CD14-positive monocyte (primary cell): ENCODE measurements at regions not wholly inside any gene's neighbourhood (a gene's known extent, or its start where the extent isn't known, plus 50 kb on each side); places are given as distances from the start of the nearest gene placed in this dataset.

Experiments
- DNase-seq, 3 donors: peaks; one replicate each; pipeline ENCODE4 v3.0.0-alpha.2; 2011 to 2022
- H2AFZ ChIP-seq: 2 replicates; pipeline ENCODE4 v1.6.0; 2012; ENCODE audit warnings: mild to moderate bottlenecking, low read depth, low read length, inconsistent platforms; ENCODE audit not compliant: insufficient read depth, poor library complexity, severe bottlenecking
- H3K27ac ChIP-seq, 2 donors: 1 replicate in 1 of 2; 2 replicates in 1 of 2; pipeline ENCODE4 v1.5.1; 2012 to 2013; ENCODE audit warnings: low read length in 2 of 2, control low read depth in 1 of 2, inconsistent platforms in 1 of 2, low read depth in 1 of 2, mild to moderate bottlenecking in 1 of 2
- H3K27me3 ChIP-seq, 2 donors: one replicate each; pipeline versions ENCODE4 v1.6.0 to v1.6.1; 2011 to 2013; ENCODE audit warnings: low read length in 2 of 2; ENCODE audit not compliant: control insufficient read depth in 2 of 2, insufficient read depth in 2 of 2
- H3K36me3 ChIP-seq, 2 donors: replicated peaks in 1 of 2; 1 replicate in 1 of 2; 2 replicates in 1 of 2; pipeline versions ENCODE4 v1.5.1 to v1.6.1; 2012 to 2013; ENCODE audit warnings: low read length in 2 of 2, control low read depth in 1 of 2, inconsistent platforms in 1 of 2, mild to moderate bottlenecking in 1 of 2; ENCODE audit not compliant: insufficient read depth in 2 of 2, control insufficient read depth in 1 of 2
- H3K4me1 ChIP-seq, 2 donors: 1 replicate in 1 of 2; 2 replicates in 1 of 2; pipeline versions ENCODE4 v1.5.1 to v1.6.1; 2012 to 2013; ENCODE audit warnings: low read length in 2 of 2, control low read depth in 1 of 2, inconsistent platforms in 1 of 2, mild to moderate bottlenecking in 1 of 2, moderate library complexity in 1 of 2; ENCODE audit not compliant: insufficient read depth in 2 of 2, control insufficient read depth in 1 of 2
- H3K4me2 ChIP-seq: replicated peaks from 2 replicates; pipeline ENCODE3; 2012; ENCODE audit warnings: low read length, moderate library complexity, mild to moderate bottlenecking; ENCODE audit not compliant: poor library complexity, severe bottlenecking; ENCODE audit errors: extremely low read depth
- H3K4me3 ChIP-seq, 3 experiments: fragments of 200-600 bp in 1 of 3; sonication (generic) in 1 of 3; replicated peaks in 1 of 3; 1 replicate in 2 of 3; 2 replicates in 1 of 3; pipeline ENCODE4 v1.5.1; 2011 to 2013; ENCODE audit warnings: low read length in 3 of 3, mild to moderate bottlenecking in 3 of 3, control low read depth in 2 of 3, low read depth in 2 of 3, inconsistent platforms in 1 of 3, moderate library complexity in 1 of 3
- H3K79me2 ChIP-seq: 2 replicates; pipeline ENCODE4 v1.6.0; 2012; ENCODE audit warnings: mild to moderate bottlenecking, control low read depth, inconsistent platforms, low read length, moderate library complexity; ENCODE audit not compliant: insufficient read depth
- H3K9ac ChIP-seq: 2 replicates; pipeline ENCODE4 v1.6.0; 2017; ENCODE audit warnings: low read length, mild to moderate bottlenecking; ENCODE audit not compliant: insufficient read depth, poor library complexity, severe bottlenecking
- H3K9me3 ChIP-seq, 2 donors: replicated peaks in 1 of 2; 1 replicate in 1 of 2; 2 replicates in 1 of 2; pipeline versions ENCODE4 v1.5.1 to v1.6.1; 2012 to 2013; ENCODE audit warnings: low read length in 2 of 2, control low read depth in 1 of 2; ENCODE audit not compliant: control insufficient read depth in 1 of 2, insufficient read depth in 1 of 2
- H4K20me1 ChIP-seq: 2 replicates; pipeline ENCODE4 v1.6.0; 2012; ENCODE audit warnings: mild to moderate bottlenecking, low read length, control low read depth, moderate library complexity; ENCODE audit not compliant: insufficient read depth
- H3K27ac Mint-ChIP-seq, 7 donors: one replicate each; pipeline ENCODE4 v1.8.0; 2020; ENCODE audit warnings: mild to moderate bottlenecking in 7 of 7, mixed read lengths in 7 of 7, moderate library complexity in 6 of 7, inconsistent platforms in 2 of 7
- H3K27me3 Mint-ChIP-seq, 3 donors: one replicate each; pipeline ENCODE4 v1.8.0; 2021 to 2022; ENCODE audit warnings: low read depth in 3 of 3, mild to moderate bottlenecking in 3 of 3, mixed read lengths in 3 of 3, moderate library complexity in 3 of 3, inconsistent platforms in 1 of 3
- H3K36me3 Mint-ChIP-seq, 2 donors: one replicate each; pipeline ENCODE4 v1.8.0; 2020; ENCODE audit warnings: mixed read lengths in 2 of 2, inconsistent platforms in 1 of 2, mild to moderate bottlenecking in 1 of 2
- H3K4me1 Mint-ChIP-seq: one replicate; pipeline ENCODE4 v1.8.0; 2020; ENCODE audit warnings: mild to moderate bottlenecking, mixed read lengths
- H3K4me3 Mint-ChIP-seq, 2 donors: one replicate each; pipeline ENCODE4 v1.8.0; 2020; ENCODE audit warnings: mild to moderate bottlenecking in 2 of 2, mixed read lengths in 2 of 2, moderate library complexity in 1 of 2
- H3K9me3 Mint-ChIP-seq, 7 donors: one replicate each; pipeline ENCODE4 v1.8.0; 2020 to 2022; ENCODE audit warnings: mixed read lengths in 7 of 7, mild to moderate bottlenecking in 6 of 7, moderate library complexity in 6 of 7, inconsistent platforms in 2 of 7
- WGBS: methylation state at CpG from one replicate; pipeline ENCODE4 v1.1.5; 2013; ENCODE audit warnings: missing lambda C conversion rate; ENCODE audit not compliant: insufficient coverage; 5-methylcytosine and 5-hydroxymethylcytosine counted together
- intact Hi-C, 2 donors: fragments of 100-400 bp; cut with micrococcal nuclease; formaldehyde crosslinking; loops; one replicate each; pipeline versions ENCODE4 v1.15.0 to v1.15.1; 2023
- TF ChIP-seq, protein P1 (sequence below): fragments of 200-600 bp; IDR thresholded peaks from one replicate; pipeline ENCODE4 v1.8.0; 2022; ENCODE audit warnings: antibody characterized with exemption, mild to moderate bottlenecking

DNA sequence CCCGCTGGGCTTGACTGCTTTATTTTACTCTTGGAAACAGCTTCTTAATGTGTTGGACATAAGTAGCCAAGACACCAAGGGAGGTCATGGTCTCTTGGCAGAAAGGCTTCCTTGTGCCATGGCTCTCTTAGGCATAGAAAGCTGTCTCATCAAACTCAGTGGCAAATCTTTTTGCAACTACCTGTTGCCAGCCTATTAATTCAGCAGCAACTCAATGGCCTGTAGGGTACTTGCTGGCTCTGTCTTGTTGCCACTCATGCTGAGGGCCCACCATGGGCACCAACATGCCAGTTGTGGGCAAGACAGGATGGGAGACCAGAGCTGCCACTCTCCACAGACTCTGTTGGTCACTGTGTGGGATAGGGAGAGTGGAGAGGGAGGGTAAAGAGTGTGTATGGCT is 1209.4 kb downstream of the UQCRFS1 start:
- WGBS: 100% methylated on average over 1 of the region's 1 CpG
- Histone ChIP-seq H4K20me1 (no peaks in the 10 kb centered on the region), H3K27ac (no peak overlapping the region), H3K4me1 (no peaks in the 10 kb centered on the region), H3K27me3 (no peaks in the 10 kb centered on the region), H3K9me3 (peaks cover 26 to 34% of the 10 kb centered on the region in 2 donors), H3K9ac (no peak overlapping the region), H3K4me2 (no peak overlapping the region), H3K4me3 (no peak overlapping the region), H2AFZ (no peak overlapping the region), H3K79me2 (no peaks in the 10 kb centered on the region), H3K36me3 (no peaks in the 10 kb centered on the region)
- Mint-ChIP-seq H3K27me3 (peaks cover 0 to 1% (median 0%) of the 10 kb centered on the region in 3 donors), H3K9me3 (peaks cover 13 to 29% (median 23%) of the 10 kb centered on the region in 7 donors), H3K4me1 (no peaks in the 10 kb centered on the region), H3K27ac (no peak overlapping the region), H3K36me3 (no peaks in the 10 kb centered on the region), H3K4me3 (no peak overlapping the region)
- DNase-seq: no peak
- intact Hi-C loops: no loop called here
- TF ChIP-seq, protein P1, sequence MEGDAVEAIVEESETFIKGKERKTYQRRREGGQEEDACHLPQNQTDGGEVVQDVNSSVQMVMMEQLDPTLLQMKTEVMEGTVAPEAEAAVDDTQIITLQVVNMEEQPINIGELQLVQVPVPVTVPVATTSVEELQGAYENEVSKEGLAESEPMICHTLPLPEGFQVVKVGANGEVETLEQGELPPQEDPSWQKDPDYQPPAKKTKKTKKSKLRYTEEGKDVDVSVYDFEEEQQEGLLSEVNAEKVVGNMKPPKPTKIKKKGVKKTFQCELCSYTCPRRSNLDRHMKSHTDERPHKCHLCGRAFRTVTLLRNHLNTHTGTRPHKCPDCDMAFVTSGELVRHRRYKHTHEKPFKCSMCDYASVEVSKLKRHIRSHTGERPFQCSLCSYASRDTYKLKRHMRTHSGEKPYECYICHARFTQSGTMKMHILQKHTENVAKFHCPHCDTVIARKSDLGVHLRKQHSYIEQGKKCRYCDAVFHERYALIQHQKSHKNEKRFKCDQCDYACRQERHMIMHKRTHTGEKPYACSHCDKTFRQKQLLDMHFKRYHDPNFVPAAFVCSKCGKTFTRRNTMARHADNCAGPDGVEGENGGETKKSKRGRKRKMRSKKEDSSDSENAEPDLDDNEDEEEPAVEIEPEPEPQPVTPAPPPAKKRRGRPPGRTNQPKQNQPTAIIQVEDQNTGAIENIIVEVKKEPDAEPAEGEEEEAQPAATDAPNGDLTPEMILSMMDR: no peak

DNA sequence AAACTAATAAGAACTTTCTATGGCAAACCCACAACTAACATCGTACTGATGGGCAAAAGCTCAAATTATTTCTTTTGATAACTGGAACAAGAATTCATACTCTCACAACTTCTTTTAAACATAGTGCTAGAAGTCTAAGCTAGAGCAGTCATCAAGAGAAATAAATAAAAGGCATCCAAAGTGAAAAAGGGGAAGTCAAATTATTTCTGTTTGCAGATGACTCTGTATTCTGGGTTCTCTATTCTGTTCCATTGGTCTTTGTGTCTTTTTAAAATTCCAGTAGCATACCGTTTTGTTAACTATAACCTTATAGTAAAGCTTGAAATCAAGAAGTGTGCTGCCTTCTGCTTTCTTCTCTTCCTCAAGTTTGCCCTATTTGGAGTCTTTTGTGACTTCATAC is 1215.9 kb downstream of the UQCRFS1 start:
- Histone ChIP-seq H3K79me2 (no peaks in the 10 kb centered on the region), H3K27ac (no peak overlapping the region), H2AFZ (no peak overlapping the region), H3K36me3 (no peaks in the 10 kb centered on the region), H3K9me3 (peaks cover 8 to 10% of the 10 kb centered on the region in 2 donors), H3K4me1 (no peaks in the 10 kb centered on the region), H3K4me3 (no peak overlapping the region), H3K27me3 (no peaks in the 10 kb centered on the region), H4K20me1 (no peaks in the 10 kb centered on the region), H3K4me2 (no peak overlapping the region), H3K9ac (no peak overlapping the region)
- WGBS: no CpG with 5 or more reads among the region's 2 CpGs
- Mint-ChIP-seq H3K36me3 (no peaks in the 10 kb centered on the region), H3K27me3 (peaks cover 0 to 1% (median 1%) of the 10 kb centered on the region in 3 donors), H3K9me3 (peaks cover 2 to 13% (median 9%) of the 10 kb centered on the region in 7 donors), H3K4me3 (no peak overlapping the region), H3K4me1 (no peaks in the 10 kb centered on the region), H3K27ac (no peak overlapping the region)
- no peak for DNase-seq
- TF ChIP-seq, protein P1: no peak
- intact Hi-C loops: no loop called here
